K562 (cell line): ENCODE measurements at regions not wholly inside any gene's neighbourhood (a gene's known extent, or its start where the extent isn't known, plus 50 kb on each side); places are given as distances from the start of the nearest gene placed in this dataset.

ENCODE experiments used
- ATAC-seq: fragments of 200-7000 bp; cut with Tn5 transposase; 3 replicates; pipeline ENCODE4 v1.9.1; 2020; ENCODE audit warnings: moderate library complexity
- BruUV-seq: library from RNA; stranded (reverse); fragments of 400-500 nt; replicated peaks from 2 replicates; lab custom pipeline; 2021; lab: Mats Ljungman, UMichigan
- CTCF ChIA-PET: fragments of 300-600 bp; formaldehyde crosslinking; extraction: SDS; loops from one replicate; lab custom pipeline; 2021; ENCODE audit warnings: low intra/inter-chr PET ratio; lab: Yijun Ruan, JAX
- POLR2A ChIA-PET: fragments of 300-600, 350-650 bp; sonication (Branson Sonifier 250); formaldehyde crosslinking; extraction: SDS; loops from one replicate; lab custom pipeline; 2021; ENCODE audit warnings: antibody characterized with exemption, inconsistent platforms; lab: Yijun Ruan, JAX
- DNase-seq, 4 experiments: peaks; one replicate each; pipeline versions ENCODE4 v3.0.0 to v3.0.0-alpha.2; 2011 to 2018; ENCODE audit warnings: low spot score in 3 of 4, mixed read lengths in 3 of 4; ENCODE audit errors: extremely low read depth in 1 of 4
- FAIRE-seq: peaks from 2 replicates; lab custom pipeline; 2011; peaks lifted over from hg19 to GRCh38; lab: Jason Lieb, UNC
- H2AFZ ChIP-seq: 2 replicates; pipeline ENCODE4 v1.6.0; 2011; ENCODE audit warnings: low read depth, low read length, control low read depth, inconsistent platforms
- H3K27ac ChIP-seq: fragments of 200-600 bp; 3 replicates; pipeline ENCODE4 v1.8.0; 2011; ENCODE audit warnings: low read depth, mild to moderate bottlenecking, control low read depth, inconsistent platforms, low read length, moderate library complexity, mixed read lengths; ENCODE audit errors: extremely low read depth
- H3K27me3 ChIP-seq, 2 experiments: fragments of 300-600 bp in 1 of 2; 2 replicates in 1 of 2; 3 replicates in 1 of 2; pipeline versions ENCODE4 v1.6.0 to v1.8.0; 2011; ENCODE audit warnings: inconsistent platforms in 2 of 2, low read length in 2 of 2, mild to moderate bottlenecking in 1 of 2, mixed read lengths in 1 of 2, moderate library complexity in 1 of 2; ENCODE audit not compliant: control insufficient read depth in 2 of 2, insufficient read depth in 2 of 2
- H3K36me3 ChIP-seq: fragments of 300-600 bp; 3 replicates; pipeline ENCODE4 v1.8.0; 2011; ENCODE audit warnings: mild to moderate bottlenecking, low read length, inconsistent platforms; ENCODE audit not compliant: control insufficient read depth, insufficient read depth
- H3K4me1 ChIP-seq, 2 experiments: fragments of 200-600 bp in 1 of 2; replicated peaks in 1 of 2; 2 replicates in 1 of 2; 3 replicates in 1 of 2; pipeline versions ENCODE4 v1.5.1 to v1.8.0; 2011; ENCODE audit warnings: inconsistent platforms in 2 of 2, low read length in 2 of 2, mild to moderate bottlenecking in 1 of 2, mixed read lengths in 1 of 2, moderate library complexity in 1 of 2; ENCODE audit not compliant: control insufficient read depth in 2 of 2, insufficient read depth in 2 of 2
- H3K4me2 ChIP-seq: 2 replicates; pipeline ENCODE4 v1.6.1; 2011; ENCODE audit warnings: low read length, control low read depth, inconsistent platforms, mixed read lengths; ENCODE audit not compliant: insufficient read depth
- H3K4me3 ChIP-seq: fragments of 200-600 bp; sonication (generic), shearing (Covaris generic); 2 replicates; pipeline ENCODE4 v1.5.1; 2016; ENCODE audit warnings: control low read depth, inconsistent platforms
- H3K79me2 ChIP-seq: fragments of 200-600 bp; 3 replicates; pipeline ENCODE4 v1.8.0; 2011; ENCODE audit warnings: low read length, inconsistent platforms; ENCODE audit not compliant: control insufficient read depth, insufficient read depth
- H3K9ac ChIP-seq, 2 experiments: 2 replicates each; pipeline versions ENCODE4 v1.6.0 to v1.6.1; 2011; ENCODE audit warnings: low read depth in 2 of 2, low read length in 2 of 2, control low read depth in 1 of 2, inconsistent platforms in 1 of 2, mild to moderate bottlenecking in 1 of 2, mixed read lengths in 1 of 2; ENCODE audit not compliant: insufficient read depth in 1 of 2
- H3K9me1 ChIP-seq: one replicate; pipeline ENCODE4 v1.6.0; 2011; ENCODE audit warnings: inconsistent platforms, mild to moderate bottlenecking, low read length, moderate library complexity; ENCODE audit not compliant: control insufficient read depth, insufficient read depth
- H3K9me3 ChIP-seq: replicated peaks from 2 replicates; pipeline ENCODE4 v1.5.1; 2011; ENCODE audit warnings: low read depth, low read length, inconsistent platforms; ENCODE audit not compliant: control insufficient read depth, insufficient read depth
- H4K20me1 ChIP-seq: replicated peaks from 2 replicates; pipeline ENCODE4 v1.6.1; 2011; ENCODE audit warnings: low read length, inconsistent platforms, mixed read lengths; ENCODE audit not compliant: control insufficient read depth, insufficient read depth
- ATF7 ChIP-seq: fragments of 450-650 bp; IDR thresholded peaks from 2 replicates; pipeline ENCODE4 v1.7.1; 2014; ENCODE audit warnings: mild to moderate bottlenecking, moderate library complexity
- CBFA2T2 ChIP-seq: fragments of 450-650 bp; conservative IDR thresholded peaks from 2 replicates; pipeline ENCODE4 v1.6.1; 2017; ENCODE audit warnings: mild to moderate bottlenecking
- CTBP1 ChIP-seq: fragments of 450-650 bp; IDR thresholded peaks from 2 replicates; pipeline ENCODE4 v1.6.1; 2016; ENCODE audit warnings: borderline replicate concordance
- EHMT2 ChIP-seq: fragments of 450-650 bp; IDR thresholded peaks from 2 replicates; pipeline ENCODE4 v1.6.1; 2018; ENCODE audit warnings: antibody characterized with exemption
- ELF2 ChIP-seq: fragments of 250-450 bp; sonication (Bioruptor Pico); IDR thresholded peaks from 2 replicates; pipeline ENCODE4 v1.5.0; 2021; ENCODE audit warnings: mild to moderate bottlenecking
- NR3C1 ChIP-seq: sonication (generic); formaldehyde crosslinking; IDR thresholded peaks from 2 replicates; pipeline ENCODE4 v1.8.1; 2022; ENCODE audit warnings: missing genetic modification reagents
- RAD51 ChIP-seq: fragments of 450-650 bp; IDR thresholded peaks from 2 replicates; pipeline ENCODE4 v1.7.1; 2016; ENCODE audit warnings: low read depth, mild to moderate bottlenecking, borderline replicate concordance
- THRAP3 ChIP-seq: fragments of 450-650 bp; IDR thresholded peaks from 2 replicates; pipeline ENCODE4 v1.6.1; 2016; ENCODE audit warnings: mild to moderate bottlenecking, inconsistent platforms, borderline replicate concordance
- TOE1 ChIP-seq, 2 experiments: fragments of 450-650 bp in 1 of 2; sonication (generic) in 1 of 2; formaldehyde crosslinking in 1 of 2; IDR thresholded peaks; 2 replicates each; pipeline versions ENCODE4 v1.7.1 to v1.8.0; 2016 to 2022; ENCODE audit warnings: borderline replicate concordance in 2 of 2, mild to moderate bottlenecking in 2 of 2, antibody characterized with exemption in 1 of 2, inconsistent platforms in 1 of 2, low read depth in 1 of 2, missing genetic modification reagents in 1 of 2, moderate library complexity in 1 of 2
- ZNF644 ChIP-seq: fragments of 200-800 bp; sonication (Bioruptor generic); IDR thresholded peaks from 2 replicates; pipeline ENCODE4 v1.6.1; 2016; ENCODE audit warnings: low read depth, missing genetic modification characterization, missing compliant biosample characterization
- WGBS: fragments of 100-300 bp; shearing (Covaris generic); methylation state at CpG from one replicate; pipeline ENCODE4 v1.1.6; 2016; ENCODE audit warnings: low coverage, mixed read lengths; ENCODE audit not compliant: insufficient coverage; ENCODE audit errors: missing lambda C conversion rate; 5-methylcytosine and 5-hydroxymethylcytosine counted together
- in situ Hi-C: fragments of 300-500 bp; cut with MboI; formaldehyde crosslinking; loops from 4 replicates; pipeline ENCODE4 v1.15.0; 2018; ENCODE audit warnings: inconsistent platforms, mixed read lengths
- intact Hi-C: fragments of 100-400 bp; cut with micrococcal nuclease; formaldehyde crosslinking; loops from 2 replicates; pipeline ENCODE4 v1.14.2; 2022
- TF ChIP-seq, protein P1 (sequence below): fragments of 450-650 bp; formaldehyde crosslinking; IDR thresholded peaks from 2 replicates; pipeline ENCODE4 v1.4.0; 2020; ENCODE audit warnings: mild to moderate bottlenecking, mixed read lengths
- TF ChIP-seq, protein P2 (sequence below): sonication (generic); formaldehyde crosslinking; IDR thresholded peaks from 2 replicates; pipeline ENCODE4 v1.9.0; 2022; ENCODE audit warnings: mild to moderate bottlenecking, missing genetic modification reagents
- TF ChIP-seq, protein P3 (sequence below): sonication (generic); formaldehyde crosslinking; IDR thresholded peaks from 2 replicates; pipeline ENCODE4 v1.5.0; 2020; ENCODE audit warnings: missing genetic modification reagents

DNA sequence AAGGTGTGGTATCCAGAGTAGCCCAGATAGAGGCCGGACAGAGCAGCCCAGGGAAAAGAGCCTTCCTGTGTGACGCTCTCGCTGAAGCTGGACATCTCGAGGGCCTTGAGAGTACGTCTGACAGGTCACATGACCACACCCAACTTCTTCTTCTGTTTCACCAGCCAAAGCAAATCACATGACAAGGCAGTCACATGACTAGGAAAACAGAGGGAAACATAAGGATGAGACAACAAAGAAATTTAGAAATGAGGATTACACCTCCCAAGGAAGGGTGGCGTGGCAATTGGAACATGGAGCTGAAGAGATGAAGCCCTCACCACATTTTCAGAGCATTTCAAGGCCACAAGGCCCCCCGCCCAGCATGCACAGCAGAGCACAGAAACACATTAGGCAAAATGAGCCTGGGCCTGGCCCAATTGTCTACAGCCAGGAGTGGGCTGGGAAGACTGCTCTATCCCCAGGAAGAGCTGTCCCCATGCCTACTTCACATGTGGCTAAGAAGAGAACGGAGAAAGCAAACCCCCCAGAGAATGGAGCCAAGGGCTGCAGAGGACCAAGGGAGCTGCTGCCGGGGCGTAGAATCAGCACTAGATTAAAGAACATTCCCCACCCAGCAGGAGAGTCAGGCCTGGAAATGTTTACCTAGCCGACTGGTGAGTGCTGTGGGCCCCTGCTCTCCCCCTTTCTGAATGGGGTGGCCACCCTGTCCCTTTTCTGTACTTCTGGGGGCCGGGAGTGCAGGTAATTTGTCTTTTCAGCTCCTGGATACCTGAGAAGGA is 305.1 kb downstream of the NPHP4 start (continued):
- no peak for TF ChIP-seq THRAP3
- TF ChIP-seq ELF2: no peak
- TF ChIP-seq CTBP1: no peak

DNA sequence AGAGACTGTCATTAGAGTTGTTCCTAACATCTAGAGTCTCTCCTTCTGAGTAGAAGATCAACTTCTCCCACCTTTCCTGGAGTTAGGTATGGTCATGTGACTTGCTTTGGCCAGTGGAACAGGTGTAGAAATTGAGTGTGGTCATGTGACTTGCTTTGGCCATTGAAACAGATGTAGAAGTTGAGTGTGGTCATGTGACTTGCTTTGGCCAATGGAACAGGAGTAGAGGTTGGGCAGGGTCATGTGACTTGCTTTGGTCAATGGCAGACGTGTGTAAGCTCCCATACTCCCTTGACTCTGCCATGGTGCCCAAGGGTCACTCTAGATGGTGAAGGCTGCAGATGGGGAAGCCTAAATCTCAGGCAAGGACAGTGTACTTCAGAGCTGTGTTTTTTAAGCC is 306.0 kb downstream of the NPHP4 start:
- ATAC-seq (no peak), DNase-seq (no peak), FAIRE-seq (peak; percentile 19)
- no peaks in the 10 kb centered on the region for H3K36me3 ChIP-seq
- H3K9me3 ChIP-seq: no peaks in the 10 kb centered on the region
- H3K9ac ChIP-seq: no peak overlapping the region
- intact Hi-C loops (no loop called here), in situ Hi-C loops (no loop called here)
- H3K9me1 ChIP-seq: no peaks in the 10 kb centered on the region
- H3K27ac ChIP-seq: no peak overlapping the region
- 0% methylated on average over 1 of the region's 1 CpG for WGBS
- H3K27me3 ChIP-seq: peaks cover 0 to 29% of the 10 kb centered on the region in 2 experiments; a peak in 1 of 5 replicates
- H3K4me2 ChIP-seq: no peak overlapping the region
- no peak overlapping the region for H2AFZ ChIP-seq
- POLR2A ChIA-PET: no interaction called here
- H4K20me1 ChIP-seq: no peaks in the 10 kb centered on the region; the same call in 1 of the 2 replicates
- no peaks in the 10 kb centered on the region for H3K79me2 ChIP-seq
- CTCF ChIA-PET: no interaction called here
- no TSS peak for BruUV-seq
- peaks cover 0 to 6% of the 10 kb centered on the region in 2 experiments; a peak in 1 of 5 replicates for H3K4me1 ChIP-seq
- H3K4me3 ChIP-seq: no peak overlapping the region
- TF ChIP-seq NR3C1 (CRISPR knock-in tag) (no peak), CBFA2T2 (peak; percentile 59), TOE1 (IDR thresholded peaks at IDR 0.05; ENCODE audit: borderline replicate concordance) (peak; percentile 89), TOE1 (CRISPR knock-in tag; IDR thresholded peaks at IDR 0.05; ENCODE audit: borderline replicate concordance, low read depth) (no peak), ATF7 (no peak), RAD51 (peak; percentile 92), ZNF644 (tag) (no peak), EHMT2 (peak; percentile 35; the same call in 1 of the 2 replicates)
- TF ChIP-seq, protein P1, sequence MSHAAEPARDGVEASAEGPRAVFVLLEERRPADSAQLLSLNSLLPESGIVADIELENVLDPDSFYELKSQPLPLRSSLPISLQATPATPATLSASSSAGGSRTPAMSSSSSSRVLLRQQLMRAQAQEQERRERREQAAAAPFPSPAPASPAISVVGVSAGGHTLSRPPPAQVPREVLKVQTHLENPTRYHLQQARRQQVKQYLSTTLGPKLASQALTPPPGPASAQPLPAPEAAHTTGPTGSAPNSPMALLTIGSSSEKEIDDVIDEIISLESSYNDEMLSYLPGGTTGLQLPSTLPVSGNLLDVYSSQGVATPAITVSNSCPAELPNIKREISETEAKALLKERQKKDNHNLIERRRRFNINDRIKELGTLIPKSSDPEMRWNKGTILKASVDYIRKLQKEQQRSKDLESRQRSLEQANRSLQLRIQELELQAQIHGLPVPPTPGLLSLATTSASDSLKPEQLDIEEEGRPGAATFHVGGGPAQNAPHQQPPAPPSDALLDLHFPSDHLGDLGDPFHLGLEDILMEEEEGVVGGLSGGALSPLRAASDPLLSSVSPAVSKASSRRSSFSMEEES (CRISPR knock-in tag): peak; percentile 96
- TF ChIP-seq, protein P2, sequence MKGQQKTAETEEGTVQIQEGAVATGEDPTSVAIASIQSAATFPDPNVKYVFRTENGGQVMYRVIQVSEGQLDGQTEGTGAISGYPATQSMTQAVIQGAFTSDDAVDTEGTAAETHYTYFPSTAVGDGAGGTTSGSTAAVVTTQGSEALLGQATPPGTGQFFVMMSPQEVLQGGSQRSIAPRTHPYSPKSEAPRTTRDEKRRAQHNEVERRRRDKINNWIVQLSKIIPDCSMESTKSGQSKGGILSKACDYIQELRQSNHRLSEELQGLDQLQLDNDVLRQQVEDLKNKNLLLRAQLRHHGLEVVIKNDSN (CRISPR knock-in tag): peak; percentile 71
- TF ChIP-seq, protein P3, sequence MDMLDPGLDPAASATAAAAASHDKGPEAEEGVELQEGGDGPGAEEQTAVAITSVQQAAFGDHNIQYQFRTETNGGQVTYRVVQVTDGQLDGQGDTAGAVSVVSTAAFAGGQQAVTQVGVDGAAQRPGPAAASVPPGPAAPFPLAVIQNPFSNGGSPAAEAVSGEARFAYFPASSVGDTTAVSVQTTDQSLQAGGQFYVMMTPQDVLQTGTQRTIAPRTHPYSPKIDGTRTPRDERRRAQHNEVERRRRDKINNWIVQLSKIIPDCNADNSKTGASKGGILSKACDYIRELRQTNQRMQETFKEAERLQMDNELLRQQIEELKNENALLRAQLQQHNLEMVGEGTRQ (CRISPR knock-in tag): peak; percentile 81
